ENCODE measurements at regions not wholly inside any gene's neighbourhood (a gene's known extent, or its start where the extent isn't known, plus 50 kb on each side); places are given as distances from the start of the nearest gene placed in this dataset.
"Not testable (repeated sequence)": the region's sequence is repeated elsewhere in the genome, so short reads cannot be mapped to it uniquely, and the experiment has no call there.

- Mint-ChIP-seq H3K27me3 (no peaks in the 10 kb centered on the region), H3K36me3 (peaks cover 5% of the 10 kb centered on the region), H3K9me3 (peaks cover 20% of the 10 kb centered on the region), H3K4me3 (no peak overlapping the region), H3K4me1 (ENCODE audit: low read depth in 2 of 2) (no peaks in the 10 kb centered on the region), H3K27ac (no peak overlapping the region)
- ATAC-seq, result no peak
- no peak for DNase-seq (ENCODE audit: low spot score)
These were observed 161.6 kb upstream of the PDE4D start for GRCh38 chr5:60055168-60055567.

DNA sequence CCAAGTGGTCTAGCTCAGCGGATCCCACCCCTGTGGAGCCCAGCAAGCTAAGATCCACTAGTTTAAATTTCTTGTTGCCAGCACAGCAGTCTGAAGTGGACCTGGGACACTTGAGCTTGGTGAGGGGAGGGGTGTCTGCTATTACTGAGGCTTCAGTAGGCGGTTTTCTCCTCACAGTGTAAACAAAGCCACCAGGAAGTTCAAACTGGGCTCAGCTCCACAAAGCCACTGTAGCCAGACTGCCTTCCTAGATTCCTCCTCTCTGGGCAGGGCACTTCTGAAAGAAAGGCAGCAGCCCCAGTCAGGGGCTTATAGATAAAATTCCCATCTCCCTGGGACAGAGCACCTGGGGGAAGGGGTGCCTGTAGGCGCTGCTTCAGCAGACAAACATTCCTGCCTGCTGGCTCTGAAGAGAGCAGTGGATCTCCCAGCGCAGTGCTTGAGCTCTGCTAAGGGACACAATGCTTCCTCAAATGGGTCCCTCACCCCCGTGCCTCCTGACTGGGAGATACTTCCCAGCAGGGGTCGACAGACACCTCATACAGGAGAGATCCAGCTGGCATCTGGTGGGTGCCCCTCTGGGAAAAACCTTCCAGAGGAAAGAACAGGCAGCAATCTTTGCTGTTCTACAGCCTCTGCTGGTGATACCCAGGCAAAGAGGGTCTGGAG lies 148.6 kb upstream of the PDE4D start:
- H3K9me3 Mint-ChIP-seq; H3K27me3 Mint-ChIP-seq; DNase-seq (ENCODE audit: low spot score); H3K36me3 Mint-ChIP-seq; H3K4me1 Mint-ChIP-seq (ENCODE audit: low read depth in 2 of 2); ATAC-seq; H3K27ac Mint-ChIP-seq; H3K4me3 Mint-ChIP-seq: not testable (repeated sequence)

DNA sequence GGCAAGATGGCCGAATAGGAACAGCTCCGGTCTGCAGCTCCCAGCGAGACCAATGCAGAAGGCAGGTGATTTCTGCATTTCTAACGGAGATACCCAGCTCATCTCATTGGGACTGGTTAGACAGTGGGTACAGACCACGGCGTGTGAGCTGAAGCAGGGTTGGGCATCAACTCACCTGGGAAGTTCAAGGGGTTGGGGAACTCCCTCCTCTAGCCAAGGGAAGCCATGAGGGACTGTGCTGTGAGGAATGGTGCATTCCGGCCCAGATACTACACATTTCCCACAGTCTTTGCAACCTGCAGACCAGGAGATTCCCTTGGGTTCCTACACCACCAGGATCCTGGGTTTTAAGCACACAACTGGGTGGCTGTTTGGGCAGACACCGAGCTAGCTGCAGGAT lies 148.0 kb upstream of the PDE4D start:
- H3K27ac Mint-ChIP-seq; H3K4me3 Mint-ChIP-seq; H3K4me1 Mint-ChIP-seq (ENCODE audit: low read depth in 2 of 2); DNase-seq (ENCODE audit: low spot score); H3K9me3 Mint-ChIP-seq; H3K27me3 Mint-ChIP-seq; H3K36me3 Mint-ChIP-seq; ATAC-seq: not testable (repeated sequence)

DNA sequence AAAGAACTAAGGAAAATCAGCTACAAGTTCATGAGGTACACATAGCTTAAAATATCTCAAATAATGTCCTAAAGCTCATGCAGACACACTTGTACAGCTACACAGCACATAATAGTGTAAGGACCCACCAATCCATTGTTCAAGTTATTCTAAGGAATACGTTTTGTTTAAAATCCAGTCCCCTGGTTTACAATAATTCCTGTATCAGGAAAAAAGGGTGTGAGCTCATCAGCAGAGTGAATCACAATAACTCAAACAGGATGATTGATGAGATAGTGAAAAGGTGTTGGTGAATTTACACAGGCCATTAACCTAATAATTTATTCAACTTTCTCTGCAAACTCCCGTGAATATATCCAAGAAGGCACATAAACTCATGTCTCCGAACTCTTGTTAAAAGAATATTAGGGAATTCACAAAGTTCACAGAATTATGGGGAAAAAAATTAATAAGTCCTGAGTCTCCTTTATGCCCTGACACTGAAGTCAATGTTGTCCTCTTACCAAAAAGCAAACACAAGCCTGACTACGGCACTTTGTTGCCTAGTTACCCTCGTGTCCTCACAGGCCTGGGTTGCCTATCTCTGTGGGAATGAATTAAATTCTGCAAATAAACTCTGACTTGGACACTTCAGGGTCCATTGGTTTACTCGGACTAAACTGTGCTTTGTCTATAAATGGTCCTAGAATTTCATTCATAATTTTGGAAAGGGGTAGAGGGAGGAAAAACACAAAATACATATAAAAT lies 142.8 kb upstream of the PDE4D start:
- Mint-ChIP-seq H3K36me3 (no peaks in the 10 kb centered on the region), H3K27ac (no peak overlapping the region), H3K9me3 (peaks cover 3% of the 10 kb centered on the region), H3K27me3 (no peaks in the 10 kb centered on the region), H3K4me3 (no peak overlapping the region), H3K4me1 (ENCODE audit: low read depth in 2 of 2) (no peaks in the 10 kb centered on the region)
- no peak for DNase-seq (ENCODE audit: low spot score)
- no peak for ATAC-seq

GRCh38 chr5:60026161-60026560 lies 132.6 kb upstream of the PDE4D start:
- H3K27me3 Mint-ChIP-seq, result no peaks in the 10 kb centered on the region
- no peak overlapping the region for H3K4me3 Mint-ChIP-seq
- no peak for DNase-seq (ENCODE audit: low spot score)
- H3K9me3 Mint-ChIP-seq, result peaks cover 12% of the 10 kb centered on the region
- H3K27ac Mint-ChIP-seq, result no peak overlapping the region
- ATAC-seq, result no peak
- H3K4me1 Mint-ChIP-seq (ENCODE audit: low read depth in 2 of 2), result no peaks in the 10 kb centered on the region
- no peaks in the 10 kb centered on the region for H3K36me3 Mint-ChIP-seq

- no peaks in the 10 kb centered on the region for H3K36me3 Mint-ChIP-seq
- ATAC-seq, result no peak
- no peak overlapping the region for H3K4me3 Mint-ChIP-seq
- no peaks in the 10 kb centered on the region for H3K27me3 Mint-ChIP-seq
- H3K27ac Mint-ChIP-seq, result no peak overlapping the region
- H3K9me3 Mint-ChIP-seq, result peaks cover 9% of the 10 kb centered on the region
- no peak for DNase-seq (ENCODE audit: low spot score)
- no peaks in the 10 kb centered on the region for H3K4me1 Mint-ChIP-seq (ENCODE audit: low read depth in 2 of 2)
These were observed 130.6 kb upstream of the PDE4D start for GRCh38 chr5:60024104-60024503.

DNA sequence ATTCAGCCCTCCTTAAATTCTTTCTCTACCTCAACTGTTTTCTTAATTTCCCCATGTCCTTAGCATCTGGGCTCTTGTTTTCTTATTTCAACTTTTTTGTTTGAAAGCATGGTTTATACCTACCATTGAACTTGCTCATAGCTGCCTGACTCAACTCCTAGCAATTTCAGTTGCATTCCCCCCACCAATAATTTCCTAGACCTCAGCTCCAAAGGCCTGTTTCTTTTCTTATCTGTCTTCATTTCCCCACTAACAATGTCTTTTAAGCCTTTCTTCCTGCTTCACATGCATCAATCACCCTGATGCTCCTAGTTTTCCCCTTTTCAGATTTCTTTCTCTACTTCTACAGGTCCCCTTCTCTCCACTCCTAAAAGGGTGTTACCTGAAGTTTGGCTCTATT lies 129.7 kb upstream of the PDE4D start:
- Mint-ChIP-seq H3K4me1 (ENCODE audit: low read depth in 2 of 2) (no peaks in the 10 kb centered on the region), H3K4me3 (no peak overlapping the region), H3K27me3 (no peaks in the 10 kb centered on the region), H3K27ac (no peak overlapping the region), H3K36me3 (no peaks in the 10 kb centered on the region), H3K9me3 (peaks cover 9% of the 10 kb centered on the region)
- ATAC-seq (no peak), DNase-seq (ENCODE audit: low spot score) (no peak)

GRCh38 chr5:60020457-60020856 lies 126.9 kb upstream of the PDE4D start:
- ATAC-seq (no peak), DNase-seq (ENCODE audit: low spot score) (no peak)
- Mint-ChIP-seq H3K27ac (no peak overlapping the region), H3K27me3 (no peaks in the 10 kb centered on the region), H3K36me3 (no peaks in the 10 kb centered on the region), H3K4me1 (ENCODE audit: low read depth in 2 of 2) (no peaks in the 10 kb centered on the region), H3K9me3 (peaks cover 9% of the 10 kb centered on the region), H3K4me3 (no peak overlapping the region)

- ATAC-seq; H3K4me3 Mint-ChIP-seq; DNase-seq (ENCODE audit: low spot score); H3K9me3 Mint-ChIP-seq; H3K4me1 Mint-ChIP-seq (ENCODE audit: low read depth in 2 of 2); H3K27me3 Mint-ChIP-seq; H3K27ac Mint-ChIP-seq; H3K36me3 Mint-ChIP-seq: not testable (repeated sequence)
These were observed 125.4 kb upstream of the PDE4D start for GRCh38 chr5:60018960-60019359.

- H3K36me3 Mint-ChIP-seq, result no peaks in the 10 kb centered on the region
- no peak overlapping the region for H3K4me3 Mint-ChIP-seq
- no peak overlapping the region for H3K27ac Mint-ChIP-seq
- DNase-seq (ENCODE audit: low spot score) (no peak), ATAC-seq (no peak)
- no peaks in the 10 kb centered on the region for H3K27me3 Mint-ChIP-seq
- H3K4me1 Mint-ChIP-seq (ENCODE audit: low read depth in 2 of 2), result no peaks in the 10 kb centered on the region
- peaks cover 7% of the 10 kb centered on the region for H3K9me3 Mint-ChIP-seq
These were observed 124.6 kb upstream of the PDE4D start for GRCh38 chr5:60018091-60018490.

GRCh38 chr5:60014331-60014730 lies 120.8 kb upstream of the PDE4D start:
- Mint-ChIP-seq H3K4me1 (ENCODE audit: low read depth in 2 of 2) (no peaks in the 10 kb centered on the region), H3K9me3 (peaks cover 7% of the 10 kb centered on the region), H3K36me3 (no peaks in the 10 kb centered on the region), H3K27ac (no peak overlapping the region), H3K4me3 (no peak overlapping the region), H3K27me3 (no peaks in the 10 kb centered on the region)
- DNase-seq (ENCODE audit: low spot score) (no peak), ATAC-seq (no peak)

GRCh38 chr5:60010853-60011252 lies 117.3 kb upstream of the PDE4D start:
- Mint-ChIP-seq H3K4me1 (ENCODE audit: low read depth in 2 of 2) (no peaks in the 10 kb centered on the region), H3K27me3 (no peaks in the 10 kb centered on the region), H3K36me3 (no peaks in the 10 kb centered on the region), H3K4me3 (no peak overlapping the region), H3K9me3 (peaks cover 9% of the 10 kb centered on the region), H3K27ac (no peak overlapping the region)
- DNase-seq (ENCODE audit: low spot score), result no peak
- ATAC-seq, result no peak

- H3K27ac Mint-ChIP-seq, result no peak overlapping the region
- DNase-seq (ENCODE audit: low spot score) (no peak), ATAC-seq (no peak)
- H3K27me3 Mint-ChIP-seq, result no peaks in the 10 kb centered on the region
- no peaks in the 10 kb centered on the region for H3K4me1 Mint-ChIP-seq (ENCODE audit: low read depth in 2 of 2)
- H3K36me3 Mint-ChIP-seq, result no peaks in the 10 kb centered on the region
- H3K9me3 Mint-ChIP-seq, result peaks cover 9% of the 10 kb centered on the region
- no peak overlapping the region for H3K4me3 Mint-ChIP-seq
These were observed 116.8 kb upstream of the PDE4D start for GRCh38 chr5:60010328-60010727.

DNA sequence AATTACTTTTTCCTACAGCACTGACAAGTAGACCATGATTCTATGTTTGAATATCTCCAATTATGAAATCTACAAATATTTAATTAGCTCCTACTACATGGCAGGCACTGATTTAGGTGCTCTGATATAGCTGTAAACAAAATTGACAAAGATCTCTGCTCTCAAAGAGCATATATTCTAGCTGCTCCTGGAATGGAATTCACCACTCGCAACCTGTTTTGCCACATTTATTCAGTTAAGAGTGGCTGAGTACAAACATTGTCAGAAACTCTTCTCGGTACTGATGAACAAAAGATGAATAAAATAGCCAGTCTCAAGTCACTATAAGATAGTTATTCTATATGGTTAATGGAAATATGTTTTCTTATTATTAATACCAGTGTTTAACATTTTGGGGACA lies 114.2 kb upstream of the PDE4D start:
- no peak overlapping the region for H3K4me3 Mint-ChIP-seq
- H3K27ac Mint-ChIP-seq, result no peak overlapping the region
- ATAC-seq, result no peak
- no peak for DNase-seq (ENCODE audit: low spot score)
- no peaks in the 10 kb centered on the region for H3K4me1 Mint-ChIP-seq (ENCODE audit: low read depth in 2 of 2)
- H3K36me3 Mint-ChIP-seq, result no peaks in the 10 kb centered on the region
- H3K27me3 Mint-ChIP-seq, result no peaks in the 10 kb centered on the region
- peaks cover 6% of the 10 kb centered on the region for H3K9me3 Mint-ChIP-seq

DNA sequence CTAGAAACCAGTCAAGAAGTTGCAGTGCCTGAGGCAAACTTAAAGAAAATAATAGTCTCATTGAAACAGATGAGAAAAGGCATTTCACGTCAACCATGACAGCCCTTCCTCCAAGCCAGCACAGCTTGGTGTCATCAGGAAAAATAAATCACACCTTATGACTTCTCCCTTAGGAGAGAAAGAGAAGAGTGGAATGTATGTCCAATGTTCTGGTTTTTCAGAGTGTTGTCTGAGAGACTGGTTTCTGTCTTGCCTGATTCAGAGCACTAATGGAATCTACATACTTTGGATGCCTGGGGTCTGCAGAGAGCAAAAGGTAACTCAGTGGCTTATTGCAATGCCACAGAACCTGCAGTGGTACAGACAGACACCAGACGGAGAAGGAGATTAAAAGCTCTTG lies 105.5 kb upstream of the PDE4D start:
- ATAC-seq, result no peak
- no peak for DNase-seq (ENCODE audit: low spot score)
- H3K4me3 Mint-ChIP-seq, result no peak overlapping the region
- H3K36me3 Mint-ChIP-seq, result peaks cover 6% of the 10 kb centered on the region
- H3K27ac Mint-ChIP-seq, result no peak overlapping the region
- H3K4me1 Mint-ChIP-seq (ENCODE audit: low read depth in 2 of 2), result no peaks in the 10 kb centered on the region
- peaks cover 16% of the 10 kb centered on the region for H3K9me3 Mint-ChIP-seq
- no peaks in the 10 kb centered on the region for H3K27me3 Mint-ChIP-seq

Data from natural killer cell treated with Interleukin-12 subunit alpha and Interleukin-12 subunit beta and Interleukin-15 and Interleukin-18, amount 100 ng/mL, for 72 hours (primary cell).